Neural crest cell (in vitro differentiated cells): ENCODE measurements at regions not wholly inside any gene's neighbourhood (a gene's known extent, or its start where the extent isn't known, plus 50 kb on each side); places are given as distances from the start of the nearest gene placed in this dataset.

Source experiments
- DNase-seq: peaks from one replicate; pipeline ENCODE4 v3.0.0; 2021; ENCODE audit warnings: low read depth, mixed read lengths, low spot score
- H3K27ac Mint-ChIP-seq: one replicate; pipeline ENCODE4 v1.8.0; 2021; ENCODE audit warnings: mild to moderate bottlenecking, mixed read lengths; ENCODE audit not compliant: unreplicated experiment
- H3K27me3 Mint-ChIP-seq: 2 replicates; pipeline ENCODE4 v1.8.0; 2021; ENCODE audit warnings: low read depth, mild to moderate bottlenecking, mixed read lengths
- H3K36me3 Mint-ChIP-seq: 2 replicates; pipeline ENCODE4 v1.8.0; 2021; ENCODE audit warnings: low read depth, mild to moderate bottlenecking, mixed read lengths
- H3K4me1 Mint-ChIP-seq: 2 replicates; pipeline ENCODE4 v1.8.0; 2021; ENCODE audit warnings: mixed read lengths
- H3K4me3 Mint-ChIP-seq: one replicate; pipeline ENCODE4 v1.8.0; 2021; ENCODE audit warnings: mild to moderate bottlenecking, mixed read lengths
- H3K9me3 Mint-ChIP-seq: 2 replicates; pipeline ENCODE4 v1.8.0; 2021; ENCODE audit warnings: mixed read lengths
- CTCF ChIP-seq: fragments of 200-600 bp; sonication (generic); conservative IDR thresholded peaks from 2 replicates; pipeline ENCODE4 v1.5.0; 2021; ENCODE audit warnings: antibody characterized with exemption, mild to moderate bottlenecking

GRCh38 chr4:187414716-187415115 lies 580.9 kb upstream of the ZFP42 start:
- Mint-ChIP-seq H3K4me1 (no peaks in the 10 kb centered on the region), H3K4me3 (no peak overlapping the region), H3K27me3 (no peaks in the 10 kb centered on the region), H3K9me3 (no peaks in the 10 kb centered on the region), H3K27ac (no peak overlapping the region), H3K36me3 (no peaks in the 10 kb centered on the region)
- no peak for TF ChIP-seq CTCF
- DNase-seq = no peak

- no peaks in the 10 kb centered on the region for H3K4me1 Mint-ChIP-seq
- H3K27me3 Mint-ChIP-seq = no peaks in the 10 kb centered on the region
- no peak for TF ChIP-seq CTCF
- H3K36me3 Mint-ChIP-seq = no peaks in the 10 kb centered on the region
- no peaks in the 10 kb centered on the region for H3K9me3 Mint-ChIP-seq
- H3K4me3 Mint-ChIP-seq = no peak overlapping the region
- no peak for DNase-seq
- no peak overlapping the region for H3K27ac Mint-ChIP-seq
These were observed 580.3 kb upstream of the ZFP42 start for GRCh38 chr4:187415231-187415630.

GRCh38 chr4:187416216-187416615 lies 579.4 kb upstream of the ZFP42 start:
- Mint-ChIP-seq H3K36me3 (no peaks in the 10 kb centered on the region), H3K4me1 (no peaks in the 10 kb centered on the region)
- no peak for TF ChIP-seq CTCF

GRCh38 chr4:187417721-187418120 lies 577.9 kb upstream of the ZFP42 start:
- no peak for DNase-seq
- Mint-ChIP-seq H3K36me3 (no peaks in the 10 kb centered on the region), H3K4me3 (no peak overlapping the region), H3K27ac (no peak overlapping the region), H3K4me1 (no peaks in the 10 kb centered on the region), H3K9me3 (no peaks in the 10 kb centered on the region), H3K27me3 (no peaks in the 10 kb centered on the region)
- TF ChIP-seq CTCF = no peak

More at GRCh38 chr4:187416216-187416615, 579.4 kb upstream of the ZFP42 start:
- no peak for DNase-seq
- Mint-ChIP-seq H3K9me3 (no peaks in the 10 kb centered on the region), H3K27me3 (no peaks in the 10 kb centered on the region), H3K4me3 (no peak overlapping the region), H3K27ac (no peak overlapping the region)

- no peaks in the 10 kb centered on the region for H3K4me1 Mint-ChIP-seq
These were observed 572.9 kb upstream of the ZFP42 start for GRCh38 chr4:187422655-187423054.

More at GRCh38 chr4:187422655-187423054, 572.9 kb upstream of the ZFP42 start:
- Mint-ChIP-seq H3K27me3 (no peaks in the 10 kb centered on the region), H3K9me3 (no peaks in the 10 kb centered on the region), H3K36me3 (no peaks in the 10 kb centered on the region), H3K4me3 (no peak overlapping the region), H3K27ac (no peak overlapping the region)
- TF ChIP-seq CTCF = no peak
- DNase-seq = no peak
